ENCODE measurements at regions not wholly inside any gene's neighbourhood (a gene's known extent, or its start where the extent isn't known, plus 50 kb on each side); places are given as distances from the start of the nearest gene placed in this dataset.

- DNase-seq = no peak
Measured at GRCh38 chr15:69505956-69506556, 53.4 kb downstream of the RPLP1 start.

GRCh38 chr15:69508659-69509058 lies 56.0 kb downstream of the RPLP1 start:
- DNase-seq = peak; percentile 8

DNA sequence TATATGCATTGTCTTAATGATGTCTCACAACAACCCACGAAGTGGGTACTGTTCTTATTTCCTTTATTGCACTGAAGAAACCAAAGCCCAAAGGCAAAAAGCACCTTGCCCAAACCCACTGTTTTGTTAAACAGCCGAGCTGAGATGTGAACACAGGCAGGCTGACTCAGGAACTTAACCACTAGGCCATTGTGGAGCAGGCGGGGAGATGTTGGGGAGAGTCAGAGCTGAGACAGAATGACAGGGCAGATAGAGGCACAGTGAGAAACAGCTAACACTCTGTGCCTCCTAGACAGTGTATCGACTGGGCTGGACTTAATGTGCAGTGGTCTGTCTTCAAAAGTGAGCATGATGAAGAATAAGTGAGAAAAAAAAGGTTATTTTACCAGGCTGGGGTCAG lies 56.5 kb downstream of the RPLP1 start:
- no peak for DNase-seq

GRCh38 chr15:69510556-69510955 lies 57.9 kb downstream of the RPLP1 start:
- no peak for DNase-seq

GRCh38 chr15:69511015-69511414 lies 58.4 kb downstream of the RPLP1 start:
- no peak for DNase-seq

DNA sequence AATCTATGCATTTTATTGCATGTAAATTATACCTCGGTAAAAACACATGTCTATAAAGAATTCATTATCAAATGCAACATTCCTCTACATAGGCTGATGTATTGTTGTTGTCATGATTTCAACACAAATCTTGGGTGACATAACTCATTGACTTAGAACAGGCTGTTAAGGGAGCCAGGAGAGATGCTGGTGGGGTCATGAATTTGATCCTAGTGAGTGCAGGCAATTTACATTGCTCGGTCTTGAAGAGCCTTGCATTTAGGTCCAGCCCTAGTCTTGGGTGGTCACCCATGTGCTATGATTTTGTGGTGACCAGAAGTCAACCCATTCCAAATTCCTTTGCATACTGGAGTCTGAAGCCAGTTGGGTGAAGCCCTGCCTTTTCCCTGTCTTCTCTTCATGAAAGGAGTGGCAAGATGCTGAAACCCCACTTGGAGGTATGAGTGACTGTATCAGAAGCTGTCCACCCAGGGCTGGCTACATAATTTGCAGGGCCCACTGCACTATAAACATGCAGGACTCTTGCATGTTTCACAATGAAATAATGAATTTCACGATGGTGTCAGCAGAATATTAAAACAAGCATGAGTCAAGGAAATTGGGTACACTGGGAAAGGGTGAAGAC lies 59.2 kb downstream of the RPLP1 start:
- no peak for DNase-seq

DNA sequence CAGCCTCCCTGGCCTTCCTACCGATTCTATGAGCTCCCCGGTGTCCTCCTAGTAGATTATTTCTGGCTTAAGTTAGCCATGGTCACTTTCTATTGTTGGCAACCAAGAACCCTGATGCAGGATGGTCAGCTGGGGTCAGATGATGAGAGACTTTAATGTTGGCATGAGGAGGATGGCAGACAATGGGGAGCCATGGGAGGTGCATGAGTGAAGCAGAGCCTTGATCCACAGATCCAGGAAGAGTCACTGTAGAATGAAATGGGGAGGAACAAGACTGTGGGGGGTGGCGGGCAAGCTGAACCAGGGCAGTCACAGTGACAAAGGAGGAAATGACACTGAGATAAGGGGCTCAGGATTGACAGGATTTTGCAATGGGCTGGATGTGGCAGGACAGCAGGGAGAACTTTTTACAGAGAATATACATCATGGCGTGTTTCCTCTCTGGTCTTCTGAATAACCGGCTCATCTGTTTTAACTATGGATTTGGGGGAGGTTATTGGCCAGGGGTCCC lies 60.9 kb downstream of the RPLP1 start:
- DNase-seq = no peak

DNA sequence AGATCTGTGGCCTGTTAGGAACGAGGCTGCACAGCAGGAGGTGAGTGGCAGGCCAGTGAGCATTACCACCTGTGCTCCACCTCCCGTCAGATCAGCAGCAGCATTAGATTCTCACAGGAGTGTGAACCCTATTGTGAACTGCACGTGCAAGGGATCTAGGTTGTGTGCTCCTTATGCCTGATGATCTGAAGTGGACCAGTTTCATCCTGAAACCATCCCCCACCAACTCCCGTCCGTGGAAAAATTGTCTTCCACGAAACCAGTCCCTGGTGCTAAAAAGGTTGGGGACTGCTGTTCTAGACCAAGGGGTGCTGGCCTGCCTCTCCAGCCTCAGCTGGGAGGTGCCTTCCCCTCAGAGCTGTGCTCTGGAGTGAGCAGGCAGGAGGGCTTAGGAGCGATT lies 61.4 kb downstream of the RPLP1 start:
- DNase-seq = no peak

DNA sequence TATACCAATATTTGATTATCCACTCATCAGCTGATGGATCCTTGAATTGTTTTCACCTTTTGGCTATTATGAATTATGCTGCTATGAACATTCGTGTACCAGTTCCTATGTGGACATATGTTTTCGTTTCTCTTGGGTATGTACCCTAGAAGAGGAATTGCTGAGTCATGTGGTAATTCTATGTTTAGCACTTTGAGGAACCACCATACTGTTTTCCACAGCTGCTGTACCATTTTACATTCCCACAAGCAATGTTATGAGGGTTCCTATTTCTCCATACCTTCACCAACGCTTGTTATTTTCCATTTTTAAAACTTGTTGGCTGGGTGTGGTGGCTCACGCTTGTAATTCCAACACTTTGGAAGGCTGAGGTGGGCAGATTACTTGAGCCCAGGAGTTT lies 62.9 kb downstream of the RPLP1 start:
- no peak for DNase-seq

GRCh38 chr15:69515926-69516325 lies 63.3 kb downstream of the RPLP1 start:
- no peak for DNase-seq

DNA sequence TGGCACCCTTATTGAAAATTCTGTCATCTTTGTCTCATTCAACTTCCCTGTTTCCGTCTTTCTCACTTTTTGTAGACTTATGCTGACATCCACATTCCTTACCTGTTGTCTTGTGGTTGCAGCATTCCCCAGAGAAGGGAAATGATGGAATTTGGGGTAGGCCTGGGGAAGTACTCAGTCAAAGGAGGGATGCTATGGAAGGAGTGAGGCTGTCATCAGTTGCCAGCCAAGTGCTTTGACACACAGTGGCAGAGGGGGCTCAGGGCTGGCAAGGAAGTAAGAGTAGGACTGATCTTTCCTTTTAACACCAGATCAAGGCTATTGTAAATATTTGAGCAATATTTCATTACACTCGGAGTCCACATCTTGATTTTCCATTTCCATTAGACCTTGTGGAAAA lies 64.4 kb downstream of the RPLP1 start:
- DNase-seq = no peak

- DNase-seq = no peak
Measured at GRCh38 chr15:69518806-69519205, 66.2 kb downstream of the RPLP1 start.

GRCh38 chr15:69520067-69520466 lies 67.4 kb downstream of the RPLP1 start:
- no peak for DNase-seq

DNA sequence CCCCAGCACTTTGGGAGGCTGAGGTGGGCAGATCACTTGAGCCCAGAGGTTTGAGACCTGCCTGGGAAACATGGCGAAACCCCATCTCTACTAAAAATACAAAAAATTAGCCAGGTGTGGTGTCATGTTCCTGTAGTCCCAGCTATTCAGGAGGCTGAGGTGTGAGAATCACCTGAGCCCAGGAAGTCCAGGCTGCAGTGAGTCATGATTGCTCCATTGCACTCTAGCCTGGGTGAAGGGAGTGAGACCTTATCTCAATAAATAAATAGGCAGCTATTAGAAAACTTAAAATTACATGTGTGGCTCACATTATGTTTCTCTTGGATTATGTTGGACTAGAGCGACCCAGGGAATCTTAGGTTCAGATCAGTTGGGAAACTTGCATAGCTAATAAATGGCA lies 69.7 kb downstream of the RPLP1 start:
- no peak for DNase-seq

GRCh38 chr15:69523010-69524001 lies 70.7 kb downstream of the RPLP1 start:
- peak; percentile 80 for DNase-seq

- no peak for DNase-seq
Measured at GRCh38 chr15:69524296-69524695, 71.7 kb downstream of the RPLP1 start.

- no peak for DNase-seq
Measured at GRCh38 chr15:69524814-69525213, 72.2 kb downstream of the RPLP1 start.

- DNase-seq = no peak
Measured at GRCh38 chr15:69525543-69525942, 72.9 kb downstream of the RPLP1 start.

DNA sequence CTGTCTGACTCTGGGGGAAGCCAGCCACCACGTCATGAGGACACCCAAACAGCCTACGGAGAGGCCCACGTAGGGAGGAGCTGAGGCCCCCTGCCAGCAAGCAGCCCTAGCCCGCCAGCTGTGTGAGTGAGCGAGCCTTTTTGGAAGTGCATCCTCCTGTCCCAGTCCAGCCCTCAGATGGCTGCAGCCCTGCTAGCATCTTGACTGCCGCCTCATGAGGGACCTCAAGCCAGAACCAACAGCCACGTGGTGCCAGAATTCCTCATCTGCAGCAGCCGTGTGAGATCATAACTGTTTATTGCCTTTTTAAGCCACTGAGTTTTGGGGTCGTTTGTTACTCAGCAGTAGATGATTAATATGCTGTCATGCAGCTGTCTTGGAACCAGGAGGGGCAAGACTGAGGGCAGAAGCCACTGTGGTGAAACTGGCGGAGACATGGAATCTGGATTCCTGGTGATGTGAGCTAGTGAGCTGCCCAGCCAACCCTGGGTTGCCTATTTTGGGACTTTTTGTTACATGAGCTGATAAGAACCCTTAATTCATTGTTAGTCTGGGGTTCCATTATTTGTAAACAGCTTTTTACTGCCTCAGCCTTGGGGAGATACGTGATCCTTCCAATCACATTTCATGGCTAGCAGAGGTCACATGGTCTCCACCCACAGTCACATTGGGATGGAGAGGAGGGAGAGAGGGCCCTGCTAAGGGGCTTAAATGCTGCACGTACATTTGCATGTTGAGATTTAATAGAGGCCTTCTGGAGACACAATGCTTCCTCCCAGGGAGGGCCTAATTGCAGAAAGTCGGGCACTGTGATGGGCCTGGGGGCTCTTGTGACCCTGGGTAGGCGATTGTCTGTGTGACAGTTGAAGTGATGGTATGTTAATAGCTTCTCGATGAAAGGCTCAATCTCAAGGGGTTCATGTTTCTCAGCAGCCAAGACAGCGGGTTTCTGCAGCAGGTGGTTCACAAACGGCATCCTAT lies 73.8 kb downstream of the RPLP1 start:
- no peak for DNase-seq

GRCh38 chr15:69529141-69529540 lies 76.5 kb downstream of the RPLP1 start:
- no peak for DNase-seq

GRCh38 chr15:69529961-69530633 lies 77.5 kb downstream of the RPLP1 start:
- peak; percentile 59 for DNase-seq
